GM12892 (cell line): ENCODE measurements at regions not wholly inside any gene's neighbourhood (a gene's known extent, or its start where the extent isn't known, plus 50 kb on each side); places are given as distances from the start of the nearest gene placed in this dataset.

Source experiments
- POLR2A ChIP-seq: IDR thresholded peaks from 2 replicates; pipeline ENCODE4 v1.6.1; 2011; ENCODE audit warnings: low read depth, low read length, control low read depth
- POLR2AphosphoS5 ChIP-seq: IDR thresholded peaks from 2 replicates; pipeline ENCODE4 v1.6.1; 2011; ENCODE audit warnings: low read depth, low read length, control low read depth

GRCh38 chr10:128474571-128474970, 348.3 kb upstream of the MKI67 start:
- no peak for TF ChIP-seq POLR2AphosphoS5
- no peak for TF ChIP-seq POLR2A
